ENCODE measurements at regions not wholly inside any gene's neighbourhood (a gene's known extent, or its start where the extent isn't known, plus 50 kb on each side); places are given as distances from the start of the nearest gene placed in this dataset.
"Not testable (repeated sequence)": the region's sequence is repeated elsewhere in the genome, so short reads cannot be mapped to it uniquely, and the experiment has no call there.

DNA sequence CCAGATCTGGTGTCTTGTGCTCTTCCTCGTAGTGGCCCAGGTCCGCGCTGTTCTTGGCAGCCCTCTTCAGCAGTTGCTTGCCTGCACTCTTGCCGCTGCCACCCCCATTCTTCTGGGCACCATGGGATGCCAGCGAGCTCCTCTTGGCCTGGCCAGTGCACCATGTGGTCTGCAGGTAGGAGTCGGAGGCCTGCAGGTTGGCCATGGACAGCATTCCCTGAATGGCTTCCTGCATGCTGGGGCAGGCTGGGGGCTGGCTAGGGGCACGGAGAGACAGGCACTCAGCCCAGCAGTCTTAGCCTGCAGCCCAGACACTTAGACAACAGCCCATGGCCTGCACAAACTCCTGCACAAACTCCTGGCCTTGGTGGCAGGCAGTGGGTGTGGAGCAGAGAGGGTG is 234.9 kb downstream of the TUBA3C start:
- no peaks in the 10 kb centered on the region for H3K9me3 ChIP-seq (ENCODE audit: control insufficient read depth in 2 of 2, low read length in 2 of 2)

DNA sequence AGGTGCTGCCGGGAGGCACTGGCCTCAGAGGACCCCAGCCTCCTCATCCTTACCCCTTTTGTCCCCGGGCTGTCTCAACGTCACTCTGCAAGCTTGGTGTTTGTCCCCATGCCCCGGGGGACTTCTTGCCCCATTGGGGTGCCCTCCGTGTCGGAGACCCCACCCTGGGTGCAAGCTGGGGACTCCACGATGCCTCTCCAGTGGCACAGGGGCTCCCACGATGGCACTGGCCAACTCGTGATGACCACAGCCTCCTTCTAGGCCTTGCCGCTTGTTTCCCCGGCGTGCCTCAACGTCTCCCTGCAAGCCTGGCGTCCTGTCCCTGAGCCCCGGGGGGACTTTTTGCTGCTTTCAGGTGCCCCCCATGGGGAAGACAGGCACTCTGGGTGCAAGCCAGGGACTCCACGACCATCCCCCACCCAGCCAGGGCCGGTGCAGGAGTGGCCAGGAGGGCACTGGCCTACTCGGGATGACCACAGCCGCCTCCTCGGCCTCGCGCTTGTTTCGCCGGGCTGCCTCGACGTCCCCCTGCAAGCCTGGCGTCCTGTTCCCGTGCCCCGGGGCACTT is 237.0 kb downstream of the TUBA3C start:
- no peaks in the 10 kb centered on the region for H3K4me1 Mint-ChIP-seq
- no peak for ATAC-seq (ENCODE audit: low read depth in 2 of 2)
- no peaks in the 10 kb centered on the region for H3K9me3 Mint-ChIP-seq
- DNase-seq, result no peak
- no peaks in the 10 kb centered on the region for H3K9me3 ChIP-seq (ENCODE audit: control insufficient read depth in 2 of 2, low read length in 2 of 2)
- no peak overlapping the region for H3K4me3 ChIP-seq (ENCODE audit: low read depth, low read length)
- H3K36me3 Mint-ChIP-seq, result no peaks in the 10 kb centered on the region
- H3K27me3 ChIP-seq (ENCODE audit: control insufficient read depth, insufficient read depth, low read length), result no peaks in the 10 kb centered on the region
- H3K27me3 Mint-ChIP-seq, result no peaks in the 10 kb centered on the region
- H3K4me3 Mint-ChIP-seq, result no peak overlapping the region
- H3K36me3 ChIP-seq (ENCODE audit: control insufficient read depth, insufficient read depth, low read length), result no peaks in the 10 kb centered on the region
- H3K27ac Mint-ChIP-seq, result no peak overlapping the region
- no peaks in the 10 kb centered on the region for H3K4me1 ChIP-seq (ENCODE audit: control insufficient read depth, insufficient read depth, low read length, poor library complexity, severe bottlenecking)
- no peak overlapping the region for H3K27ac ChIP-seq (ENCODE audit: insufficient read depth, low read length, poor library complexity, severe bottlenecking)

More for the DNA sequence above, 234.9 kb downstream of the TUBA3C start:
- DNase-seq (no peak), ATAC-seq (ENCODE audit: low read depth in 2 of 2) (no peak)
- Histone ChIP-seq H3K36me3 (ENCODE audit: control insufficient read depth, insufficient read depth, low read length) (no peaks in the 10 kb centered on the region), H3K4me3 (ENCODE audit: low read depth, low read length) (no peak overlapping the region), H3K27me3 (ENCODE audit: control insufficient read depth, insufficient read depth, low read length) (no peaks in the 10 kb centered on the region), H3K4me1 (ENCODE audit: control insufficient read depth, insufficient read depth, low read length, poor library complexity, severe bottlenecking) (no peaks in the 10 kb centered on the region), H3K27ac (ENCODE audit: insufficient read depth, low read length, poor library complexity, severe bottlenecking) (no peak overlapping the region)
- no peaks in the 10 kb centered on the region for H3K27me3 Mint-ChIP-seq
- no peaks in the 10 kb centered on the region for H3K36me3 Mint-ChIP-seq
- no peak overlapping the region for H3K4me3 Mint-ChIP-seq
- no peaks in the 10 kb centered on the region for H3K4me1 Mint-ChIP-seq
- H3K9me3 Mint-ChIP-seq, result no peaks in the 10 kb centered on the region
- no peak overlapping the region for H3K27ac Mint-ChIP-seq

DNA sequence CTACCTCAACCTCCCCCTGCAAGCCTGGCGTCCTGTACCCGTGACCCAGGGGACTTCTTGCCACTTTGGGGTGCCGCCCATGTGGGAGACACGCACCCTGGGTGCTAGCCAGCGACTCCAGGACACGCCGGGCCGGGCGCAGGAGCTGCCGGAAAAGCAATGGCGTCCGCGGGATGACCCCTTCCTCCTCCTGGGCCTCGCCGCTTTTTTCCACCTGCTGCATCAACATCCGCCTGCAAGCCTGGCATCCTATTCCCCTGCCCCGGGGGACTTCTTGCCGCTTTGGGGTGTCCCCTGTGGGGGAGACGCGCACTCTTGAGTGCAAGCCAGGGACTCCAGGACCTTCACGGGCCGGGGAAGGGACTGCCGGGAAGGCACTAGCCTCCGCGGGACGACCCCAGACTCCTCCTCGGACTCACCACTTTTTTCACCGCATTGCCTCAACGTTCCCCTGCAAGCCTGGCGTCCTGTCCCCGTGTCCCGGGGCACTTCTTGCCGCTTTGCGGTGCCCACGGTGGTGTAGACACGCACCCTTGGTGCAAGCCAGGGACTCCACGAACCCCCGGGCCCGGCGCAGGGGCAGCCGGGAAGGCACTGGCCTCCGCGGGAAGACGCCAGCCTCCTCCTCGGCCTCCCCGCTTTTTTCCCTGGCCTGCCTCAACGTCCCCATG is 237.8 kb downstream of the TUBA3C start:
- H3K27me3 Mint-ChIP-seq, result no peaks in the 10 kb centered on the region
- DNase-seq, result no peak
- H3K36me3 ChIP-seq (ENCODE audit: control insufficient read depth, insufficient read depth, low read length), result no peaks in the 10 kb centered on the region
- ATAC-seq (ENCODE audit: low read depth in 2 of 2), result no peak
- peaks cover 0 to 2% (median 0%) of the 10 kb centered on the region in 7 donors for H3K9me3 Mint-ChIP-seq
- H3K4me3 Mint-ChIP-seq, result no peak overlapping the region
- H3K9me3 ChIP-seq (ENCODE audit: control insufficient read depth in 2 of 2, low read length in 2 of 2), result no peaks in the 10 kb centered on the region
- no peak overlapping the region for H3K4me3 ChIP-seq (ENCODE audit: low read depth, low read length)
- H3K27me3 ChIP-seq (ENCODE audit: control insufficient read depth, insufficient read depth, low read length), result no peaks in the 10 kb centered on the region
- H3K27ac Mint-ChIP-seq, result no peak overlapping the region
- no peaks in the 10 kb centered on the region for H3K4me1 ChIP-seq (ENCODE audit: control insufficient read depth, insufficient read depth, low read length, poor library complexity, severe bottlenecking)
- H3K4me1 Mint-ChIP-seq, result no peaks in the 10 kb centered on the region
- H3K27ac ChIP-seq (ENCODE audit: insufficient read depth, low read length, poor library complexity, severe bottlenecking), result no peak overlapping the region
- H3K36me3 Mint-ChIP-seq, result no peaks in the 10 kb centered on the region

DNA sequence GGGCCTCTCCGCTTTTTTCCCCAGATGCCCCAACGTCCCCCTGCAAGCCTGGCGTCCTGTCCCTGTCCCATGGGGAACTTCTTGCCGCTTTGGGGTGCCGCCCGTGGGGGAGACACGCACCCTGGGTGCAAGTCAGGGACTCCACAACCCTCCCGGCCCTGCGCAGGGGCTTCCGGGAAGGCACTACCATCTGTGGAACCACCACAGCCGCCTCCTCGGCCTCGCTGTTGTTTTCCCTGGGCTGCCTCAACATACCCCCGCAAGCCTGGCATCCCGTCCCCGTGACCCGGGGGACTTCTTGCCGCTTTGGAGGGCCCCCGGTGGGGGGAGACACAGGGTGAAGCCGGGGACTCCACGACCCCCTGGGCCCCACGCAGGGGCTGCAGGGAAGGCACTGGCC is 238.4 kb downstream of the TUBA3C start:
- H3K36me3 ChIP-seq (ENCODE audit: control insufficient read depth, insufficient read depth, low read length), result no peaks in the 10 kb centered on the region
- H3K27ac ChIP-seq (ENCODE audit: insufficient read depth, low read length, poor library complexity, severe bottlenecking), result no peak overlapping the region
- Mint-ChIP-seq H3K4me3 (no peak overlapping the region), H3K27me3 (no peaks in the 10 kb centered on the region), H3K9me3 (peaks cover 0 to 2% (median 0%) of the 10 kb centered on the region in 7 donors), H3K4me1 (no peaks in the 10 kb centered on the region), H3K36me3 (no peaks in the 10 kb centered on the region), H3K27ac (no peak overlapping the region)
- DNase-seq (no peak), ATAC-seq (ENCODE audit: low read depth in 2 of 2) (no peak)
- H3K9me3 ChIP-seq (ENCODE audit: control insufficient read depth in 2 of 2, low read length in 2 of 2), result no peaks in the 10 kb centered on the region
- H3K4me1 ChIP-seq (ENCODE audit: control insufficient read depth, insufficient read depth, low read length, poor library complexity, severe bottlenecking), result no peaks in the 10 kb centered on the region
- H3K4me3 ChIP-seq (ENCODE audit: low read depth, low read length), result no peak overlapping the region
- no peaks in the 10 kb centered on the region for H3K27me3 ChIP-seq (ENCODE audit: control insufficient read depth, insufficient read depth, low read length)

DNA sequence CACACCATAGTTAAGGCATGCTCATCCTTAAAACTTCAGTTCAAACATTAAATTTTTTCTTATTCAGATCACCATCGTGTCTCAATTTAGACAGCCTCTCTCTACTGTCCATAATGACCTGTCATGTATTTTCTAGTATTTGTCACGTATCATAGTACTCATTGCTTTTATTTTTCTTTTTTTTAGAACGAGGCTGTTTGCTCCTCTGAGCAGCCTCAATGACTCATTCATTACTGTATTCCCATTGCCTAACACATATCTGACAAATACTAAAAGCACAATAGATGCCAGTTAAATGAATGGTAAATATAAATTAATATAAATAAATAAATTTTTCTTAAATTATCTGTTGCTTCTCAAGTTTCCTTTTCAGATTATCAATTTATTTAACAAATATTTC is 245.5 kb downstream of the TUBA3C start:
- Mint-ChIP-seq H3K9me3 (peaks cover 0 to 2% (median 0%) of the 10 kb centered on the region in 7 donors), H3K27me3 (no peaks in the 10 kb centered on the region), H3K4me1 (no peaks in the 10 kb centered on the region), H3K27ac (no peak overlapping the region), H3K4me3 (no peak overlapping the region), H3K36me3 (no peaks in the 10 kb centered on the region)
- no peak for DNase-seq
- Histone ChIP-seq H3K36me3 (ENCODE audit: control insufficient read depth, insufficient read depth, low read length) (no peaks in the 10 kb centered on the region), H3K4me3 (ENCODE audit: low read depth, low read length) (no peak overlapping the region), H3K4me1 (ENCODE audit: control insufficient read depth, insufficient read depth, low read length, poor library complexity, severe bottlenecking) (no peaks in the 10 kb centered on the region), H3K27ac (ENCODE audit: insufficient read depth, low read length, poor library complexity, severe bottlenecking) (no peak overlapping the region), H3K9me3 (ENCODE audit: control insufficient read depth in 2 of 2, low read length in 2 of 2) (no peaks in the 10 kb centered on the region), H3K27me3 (ENCODE audit: control insufficient read depth, insufficient read depth, low read length) (no peaks in the 10 kb centered on the region)
- no peak for ATAC-seq (ENCODE audit: low read depth in 2 of 2)

DNA sequence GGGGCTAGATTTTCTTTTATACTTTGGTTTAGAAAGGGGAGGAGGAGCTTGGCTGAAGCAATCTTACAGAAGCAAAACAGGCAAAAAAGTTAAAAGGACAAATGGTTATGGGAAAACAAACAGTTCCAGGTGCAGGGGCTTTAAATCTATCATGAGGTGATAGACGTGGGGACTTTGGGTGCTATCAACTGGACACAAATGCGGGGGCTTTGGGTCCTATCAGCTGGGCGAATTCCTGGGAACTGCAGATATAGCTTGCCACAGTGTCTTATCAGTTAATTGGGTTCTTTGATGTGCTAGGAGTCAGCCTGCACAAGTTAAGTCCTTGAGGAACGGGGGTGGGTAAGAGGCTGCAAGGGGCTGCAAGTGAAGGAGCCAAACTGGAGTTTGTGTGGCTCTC is 260.6 kb downstream of the TUBA3C start:
- no peaks in the 10 kb centered on the region for H3K4me1 Mint-ChIP-seq
- H3K27me3 Mint-ChIP-seq, result no peaks in the 10 kb centered on the region
- H3K36me3 Mint-ChIP-seq, result no peaks in the 10 kb centered on the region
- Histone ChIP-seq H3K27ac (ENCODE audit: insufficient read depth, low read length, poor library complexity, severe bottlenecking) (no peak overlapping the region), H3K4me1 (ENCODE audit: control insufficient read depth, insufficient read depth, low read length, poor library complexity, severe bottlenecking) (no peaks in the 10 kb centered on the region), H3K36me3 (ENCODE audit: control insufficient read depth, insufficient read depth, low read length) (no peaks in the 10 kb centered on the region), H3K9me3 (ENCODE audit: control insufficient read depth in 2 of 2, low read length in 2 of 2) (no peaks in the 10 kb centered on the region), H3K4me3 (ENCODE audit: low read depth, low read length) (no peak overlapping the region), H3K27me3 (ENCODE audit: control insufficient read depth, insufficient read depth, low read length) (no peaks in the 10 kb centered on the region)
- ATAC-seq (ENCODE audit: low read depth in 2 of 2) (no peak), DNase-seq (no peak)
- no peak overlapping the region for H3K4me3 Mint-ChIP-seq
- peaks cover 0 to under 1% (median 0%) of the 10 kb centered on the region in 7 donors for H3K9me3 Mint-ChIP-seq
- H3K27ac Mint-ChIP-seq, result no peak overlapping the region

DNA sequence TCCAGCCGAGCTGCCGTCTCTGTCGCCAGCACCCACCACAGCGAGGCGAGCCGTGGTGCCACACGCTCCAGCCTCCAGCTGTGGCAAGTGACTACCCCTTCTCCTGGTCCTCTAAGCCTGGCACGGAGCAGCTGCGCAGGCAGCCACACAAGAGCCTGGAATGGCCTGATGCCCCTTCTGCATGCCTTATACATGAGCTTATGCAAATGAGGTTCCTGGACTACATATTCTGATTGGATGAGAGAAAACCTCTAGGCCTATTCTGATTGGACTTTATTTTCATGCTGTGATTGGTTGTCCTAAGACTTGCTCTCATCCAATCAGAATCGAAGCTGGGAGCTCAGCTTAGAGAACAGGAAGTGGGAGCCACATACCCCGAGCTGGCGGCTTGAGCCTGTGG is 276.5 kb downstream of the TUBA3C start:
- not testable (repeated sequence) for H3K9me3 ChIP-seq (ENCODE audit: control insufficient read depth in 2 of 2, low read length in 2 of 2); H3K27me3 Mint-ChIP-seq; H3K4me3 ChIP-seq (ENCODE audit: low read depth, low read length); H3K4me3 Mint-ChIP-seq; H3K36me3 Mint-ChIP-seq; H3K27ac Mint-ChIP-seq; H3K27ac ChIP-seq (ENCODE audit: insufficient read depth, low read length, poor library complexity, severe bottlenecking); H3K4me1 Mint-ChIP-seq; DNase-seq; H3K4me1 ChIP-seq (ENCODE audit: control insufficient read depth, insufficient read depth, low read length, poor library complexity, severe bottlenecking); H3K36me3 ChIP-seq (ENCODE audit: control insufficient read depth, insufficient read depth, low read length); ATAC-seq (ENCODE audit: low read depth in 2 of 2); H3K27me3 ChIP-seq (ENCODE audit: control insufficient read depth, insufficient read depth, low read length)
- peaks cover 0 to 34% (median 6%) of the 10 kb centered on the region in 7 donors for H3K9me3 Mint-ChIP-seq

DNA sequence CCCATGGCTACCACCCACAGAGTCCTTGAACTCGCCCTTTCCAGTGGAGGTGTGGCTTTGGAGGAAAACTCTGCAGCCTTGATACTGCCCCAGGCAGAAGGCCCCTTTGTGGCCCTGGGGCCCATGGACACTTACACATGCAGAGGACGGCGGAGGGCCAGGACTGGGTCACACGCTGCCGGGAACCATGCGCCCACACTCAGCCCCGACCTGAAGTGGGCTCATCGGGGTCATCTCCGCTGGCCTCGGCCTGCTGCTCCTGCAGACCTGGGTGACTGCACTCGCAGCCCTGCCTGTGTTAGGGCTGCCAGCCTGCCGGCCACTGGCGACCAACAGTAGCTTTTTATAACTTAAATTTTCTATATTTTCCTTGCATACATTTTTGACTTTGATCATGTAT is 286.2 kb downstream of the TUBA3C start:
- not testable (repeated sequence) for H3K9me3 Mint-ChIP-seq; H3K4me3 Mint-ChIP-seq; H3K27ac ChIP-seq (ENCODE audit: insufficient read depth, low read length, poor library complexity, severe bottlenecking); H3K27ac Mint-ChIP-seq; H3K9me3 ChIP-seq (ENCODE audit: control insufficient read depth in 2 of 2, low read length in 2 of 2); DNase-seq; H3K27me3 ChIP-seq (ENCODE audit: control insufficient read depth, insufficient read depth, low read length); H3K36me3 Mint-ChIP-seq; H3K4me1 Mint-ChIP-seq; H3K27me3 Mint-ChIP-seq; ATAC-seq (ENCODE audit: low read depth in 2 of 2); H3K4me3 ChIP-seq (ENCODE audit: low read depth, low read length); H3K36me3 ChIP-seq (ENCODE audit: control insufficient read depth, insufficient read depth, low read length); H3K4me1 ChIP-seq (ENCODE audit: control insufficient read depth, insufficient read depth, low read length, poor library complexity, severe bottlenecking)

Data from CD4-positive, CD25-positive, alpha-beta regulatory T cell (primary cell).